ENCODE measurements at regions not wholly inside any gene's neighbourhood (a gene's known extent, or its start where the extent isn't known, plus 50 kb on each side); places are given as distances from the start of the nearest gene placed in this dataset.

- Histone ChIP-seq H3K4me3 (ENCODE audit: low read length in 3 of 3) (no peak overlapping the region), H3K4me1 (ENCODE audit: control insufficient read depth in 2 of 3, insufficient read depth in 2 of 3, low read depth in 1 of 3, low read length in 3 of 3) (no peaks in the 10 kb centered on the region), H3K27ac (ENCODE audit: low read depth in 2 of 2, low read length in 2 of 2) (no peak overlapping the region), H3K27me3 (ENCODE audit: control insufficient read depth, insufficient read depth, low read length) (no peaks in the 10 kb centered on the region), H3K36me3 (ENCODE audit: control insufficient read depth in 2 of 3, insufficient read depth in 3 of 3, low read length in 3 of 3) (no peaks in the 10 kb centered on the region), H3K9ac (ENCODE audit: low read length in 3 of 3) (no peak overlapping the region), H3K9me3 (ENCODE audit: control insufficient read depth in 2 of 3, insufficient read depth in 1 of 3, low read length in 3 of 3) (no peaks in the 10 kb centered on the region)
- no peak for TF ChIP-seq CTCF (IDR thresholded peaks at IDR 0.05; ENCODE audit: borderline replicate concordance, extremely low read depth, insufficient read depth)
- DNase-seq (no peak), FAIRE-seq (no peak)
- intact Hi-C loops (cut with DNase I), result no loop called here
Observed at GRCh38 chr9:117963493-117964090, 259.4 kb downstream of the TLR4 start.

- Histone ChIP-seq H3K9ac (ENCODE audit: low read length in 3 of 3) (no peak overlapping the region), H3K36me3 (ENCODE audit: control insufficient read depth in 2 of 3, insufficient read depth in 3 of 3, low read length in 3 of 3) (no peaks in the 10 kb centered on the region), H3K4me1 (ENCODE audit: control insufficient read depth in 2 of 3, insufficient read depth in 2 of 3, low read depth in 1 of 3, low read length in 3 of 3) (no peaks in the 10 kb centered on the region), H3K27ac (ENCODE audit: low read depth in 2 of 2, low read length in 2 of 2) (no peak overlapping the region), H3K9me3 (ENCODE audit: control insufficient read depth in 2 of 3, insufficient read depth in 1 of 3, low read length in 3 of 3) (no peaks in the 10 kb centered on the region), H3K4me3 (ENCODE audit: low read length in 3 of 3) (no peak overlapping the region), H3K27me3 (ENCODE audit: control insufficient read depth, insufficient read depth, low read length) (no peaks in the 10 kb centered on the region)
- intact Hi-C loops (cut with DNase I), result no loop called here
- no peak for TF ChIP-seq CTCF (IDR thresholded peaks at IDR 0.05; ENCODE audit: borderline replicate concordance, extremely low read depth, insufficient read depth)
- DNase-seq (no peak), FAIRE-seq (no peak)
Observed at GRCh38 chr9:117970276-117971050, 266.3 kb downstream of the TLR4 start.

- Histone ChIP-seq H3K4me1 (ENCODE audit: control insufficient read depth in 2 of 3, insufficient read depth in 2 of 3, low read depth in 1 of 3, low read length in 3 of 3) (no peaks in the 10 kb centered on the region), H3K9me3 (ENCODE audit: control insufficient read depth in 2 of 3, insufficient read depth in 1 of 3, low read length in 3 of 3) (no peaks in the 10 kb centered on the region), H3K36me3 (ENCODE audit: control insufficient read depth in 2 of 3, insufficient read depth in 3 of 3, low read length in 3 of 3) (no peaks in the 10 kb centered on the region), H3K27ac (ENCODE audit: low read depth in 2 of 2, low read length in 2 of 2) (no peak overlapping the region), H3K4me3 (ENCODE audit: low read length in 3 of 3) (no peak overlapping the region), H3K9ac (ENCODE audit: low read length in 3 of 3) (no peak overlapping the region), H3K27me3 (ENCODE audit: control insufficient read depth, insufficient read depth, low read length) (no peaks in the 10 kb centered on the region)
- DNase-seq (no peak), FAIRE-seq (no peak)
- intact Hi-C loops (cut with DNase I), result no loop called here
- TF ChIP-seq CTCF (IDR thresholded peaks at IDR 0.05; ENCODE audit: borderline replicate concordance, extremely low read depth, insufficient read depth), result no peak
Observed at GRCh38 chr9:117974108-117974507, 269.9 kb downstream of the TLR4 start.
